Lower leg skin (tissue), 3 donors: ENCODE measurements at regions not wholly inside any gene's neighbourhood (a gene's known extent, or its start where the extent isn't known, plus 50 kb on each side); places are given as distances from the start of the nearest gene placed in this dataset.

ENCODE experiments used
- POLR2A ChIP-seq, 2 donors: fragments of 450-650 bp; IDR thresholded peaks; one replicate each; pipeline ENCODE4 v1.6.1; 2016 to 2017; ENCODE audit warnings: antibody characterized with exemption in 2 of 2, mild to moderate bottlenecking in 1 of 2, moderate library complexity in 1 of 2
- TF ChIP-seq, protein P1 (sequence below), 3 donors: fragments of 450-650 bp; IDR thresholded peaks; one replicate each; pipeline ENCODE4 v1.5.1; 2016; ENCODE audit warnings: antibody characterized with exemption in 3 of 3, mild to moderate bottlenecking in 3 of 3, moderate library complexity in 2 of 3

DNA sequence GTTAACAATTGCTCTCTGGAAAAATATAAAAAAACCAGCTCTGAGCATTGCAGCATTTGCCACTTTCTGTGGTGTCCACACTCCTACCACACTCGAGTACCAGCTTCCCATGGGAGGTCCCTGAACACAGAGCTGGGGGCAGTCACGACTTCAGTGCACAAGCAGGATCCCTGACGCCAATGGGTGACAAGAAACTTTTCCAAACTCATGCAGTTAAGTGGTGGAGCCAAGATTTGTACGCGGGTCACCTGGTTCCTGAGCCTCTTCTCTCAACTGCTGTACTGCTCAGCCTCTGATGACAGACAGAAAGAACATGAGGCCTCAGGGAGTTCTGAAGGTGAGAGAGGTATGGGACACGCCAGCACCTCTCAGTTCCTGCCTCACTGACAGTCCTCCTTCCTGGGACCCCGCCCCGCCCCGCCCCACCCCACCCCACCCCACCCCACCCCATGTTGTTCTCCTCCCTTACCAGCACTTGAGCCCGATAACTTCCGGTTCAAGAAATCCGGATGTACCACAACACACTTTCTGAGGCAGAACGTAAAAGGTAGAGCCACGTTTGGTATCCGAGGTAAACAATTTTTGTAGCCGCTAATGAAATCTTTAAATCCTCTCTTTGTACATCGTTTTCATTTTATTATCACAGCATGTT is 287.6 kb downstream of the MYCN start:
- no peak for TF ChIP-seq POLR2A (IDR thresholded peaks at IDR 0.05)
- TF ChIP-seq, protein P1, sequence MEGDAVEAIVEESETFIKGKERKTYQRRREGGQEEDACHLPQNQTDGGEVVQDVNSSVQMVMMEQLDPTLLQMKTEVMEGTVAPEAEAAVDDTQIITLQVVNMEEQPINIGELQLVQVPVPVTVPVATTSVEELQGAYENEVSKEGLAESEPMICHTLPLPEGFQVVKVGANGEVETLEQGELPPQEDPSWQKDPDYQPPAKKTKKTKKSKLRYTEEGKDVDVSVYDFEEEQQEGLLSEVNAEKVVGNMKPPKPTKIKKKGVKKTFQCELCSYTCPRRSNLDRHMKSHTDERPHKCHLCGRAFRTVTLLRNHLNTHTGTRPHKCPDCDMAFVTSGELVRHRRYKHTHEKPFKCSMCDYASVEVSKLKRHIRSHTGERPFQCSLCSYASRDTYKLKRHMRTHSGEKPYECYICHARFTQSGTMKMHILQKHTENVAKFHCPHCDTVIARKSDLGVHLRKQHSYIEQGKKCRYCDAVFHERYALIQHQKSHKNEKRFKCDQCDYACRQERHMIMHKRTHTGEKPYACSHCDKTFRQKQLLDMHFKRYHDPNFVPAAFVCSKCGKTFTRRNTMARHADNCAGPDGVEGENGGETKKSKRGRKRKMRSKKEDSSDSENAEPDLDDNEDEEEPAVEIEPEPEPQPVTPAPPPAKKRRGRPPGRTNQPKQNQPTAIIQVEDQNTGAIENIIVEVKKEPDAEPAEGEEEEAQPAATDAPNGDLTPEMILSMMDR (IDR thresholded peaks at IDR 0.05): no peak
